Gastroesophageal sphincter (tissue), 3 donors: ENCODE measurements at regions not wholly inside any gene's neighbourhood (a gene's known extent, or its start where the extent isn't known, plus 50 kb on each side); places are given as distances from the start of the nearest gene placed in this dataset.

Experiments used
- EP300 ChIP-seq: sonication (generic); formaldehyde crosslinking; IDR thresholded peaks from one replicate; pipeline ENCODE4 v1.6.1; 2017; ENCODE audit warnings: antibody characterized with exemption, mild to moderate bottlenecking
- POLR2A ChIP-seq, 2 donors: fragments of 450-650 bp; IDR thresholded peaks; one replicate each; pipeline ENCODE4 v1.6.1; 2017; ENCODE audit warnings: antibody characterized with exemption in 2 of 2, mild to moderate bottlenecking in 2 of 2, moderate library complexity in 1 of 2
- TF ChIP-seq, protein P1 (sequence below), 4 experiments: fragments of 200-600 bp in 2 of 4; fragments of 450-650 bp in 2 of 4; sonication (generic) in 1 of 4; IDR thresholded peaks; one replicate each; pipeline ENCODE4 v1.5.1; 2017 to 2019; ENCODE audit warnings: antibody characterized with exemption in 4 of 4, mild to moderate bottlenecking in 2 of 4, moderate library complexity in 2 of 4

DNA sequence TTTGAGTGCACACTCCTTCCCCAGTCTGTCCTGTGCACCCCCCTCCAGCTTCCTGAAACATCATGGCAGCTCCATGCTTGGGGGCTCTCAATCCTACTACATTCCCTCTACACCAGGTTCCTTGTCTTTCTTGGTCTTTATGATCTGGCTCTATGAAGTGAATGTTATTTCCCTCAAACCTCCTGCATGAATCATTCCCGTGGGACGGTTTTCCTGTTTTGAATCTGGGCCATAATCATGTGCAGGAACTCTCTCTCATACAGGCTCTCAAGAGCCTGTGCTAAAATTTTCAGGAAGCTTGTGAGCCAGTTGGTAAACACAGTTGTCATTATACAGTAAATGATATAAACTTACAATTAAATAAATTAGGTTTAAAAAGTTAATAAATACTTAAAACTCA is 89.8 kb upstream of the KCNE2 start:
- TF ChIP-seq, protein P1, sequence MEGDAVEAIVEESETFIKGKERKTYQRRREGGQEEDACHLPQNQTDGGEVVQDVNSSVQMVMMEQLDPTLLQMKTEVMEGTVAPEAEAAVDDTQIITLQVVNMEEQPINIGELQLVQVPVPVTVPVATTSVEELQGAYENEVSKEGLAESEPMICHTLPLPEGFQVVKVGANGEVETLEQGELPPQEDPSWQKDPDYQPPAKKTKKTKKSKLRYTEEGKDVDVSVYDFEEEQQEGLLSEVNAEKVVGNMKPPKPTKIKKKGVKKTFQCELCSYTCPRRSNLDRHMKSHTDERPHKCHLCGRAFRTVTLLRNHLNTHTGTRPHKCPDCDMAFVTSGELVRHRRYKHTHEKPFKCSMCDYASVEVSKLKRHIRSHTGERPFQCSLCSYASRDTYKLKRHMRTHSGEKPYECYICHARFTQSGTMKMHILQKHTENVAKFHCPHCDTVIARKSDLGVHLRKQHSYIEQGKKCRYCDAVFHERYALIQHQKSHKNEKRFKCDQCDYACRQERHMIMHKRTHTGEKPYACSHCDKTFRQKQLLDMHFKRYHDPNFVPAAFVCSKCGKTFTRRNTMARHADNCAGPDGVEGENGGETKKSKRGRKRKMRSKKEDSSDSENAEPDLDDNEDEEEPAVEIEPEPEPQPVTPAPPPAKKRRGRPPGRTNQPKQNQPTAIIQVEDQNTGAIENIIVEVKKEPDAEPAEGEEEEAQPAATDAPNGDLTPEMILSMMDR (IDR thresholded peaks at IDR 0.05): no peak
- TF ChIP-seq EP300 (no peak), POLR2A (IDR thresholded peaks at IDR 0.05) (no peak)
